ENCODE measurements at regions not wholly inside any gene's neighbourhood (a gene's known extent, or its start where the extent isn't known, plus 50 kb on each side); places are given as distances from the start of the nearest gene placed in this dataset.

DNA sequence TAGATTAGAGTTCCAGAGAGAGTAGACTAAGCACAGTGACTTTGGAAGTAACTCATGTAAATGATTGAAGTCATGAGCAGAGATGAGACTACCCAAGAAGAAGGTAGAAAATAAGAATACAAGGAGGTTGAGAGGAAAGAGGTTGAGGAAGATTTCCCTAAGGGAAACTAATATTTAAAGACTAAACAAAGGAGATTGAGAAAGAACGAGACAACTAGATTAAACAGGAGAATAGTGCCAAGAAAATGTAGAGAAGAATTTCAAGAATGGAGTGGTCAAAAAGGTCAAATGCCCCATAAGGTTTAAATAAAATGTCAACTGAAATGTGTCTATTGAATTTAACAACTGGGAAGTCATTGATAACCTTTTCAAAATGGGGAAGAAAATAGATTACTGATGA is 59.0 kb downstream of the RPS29 start:
- DNase-seq (ENCODE audit: low read depth, low spot score) = no peak

DNA sequence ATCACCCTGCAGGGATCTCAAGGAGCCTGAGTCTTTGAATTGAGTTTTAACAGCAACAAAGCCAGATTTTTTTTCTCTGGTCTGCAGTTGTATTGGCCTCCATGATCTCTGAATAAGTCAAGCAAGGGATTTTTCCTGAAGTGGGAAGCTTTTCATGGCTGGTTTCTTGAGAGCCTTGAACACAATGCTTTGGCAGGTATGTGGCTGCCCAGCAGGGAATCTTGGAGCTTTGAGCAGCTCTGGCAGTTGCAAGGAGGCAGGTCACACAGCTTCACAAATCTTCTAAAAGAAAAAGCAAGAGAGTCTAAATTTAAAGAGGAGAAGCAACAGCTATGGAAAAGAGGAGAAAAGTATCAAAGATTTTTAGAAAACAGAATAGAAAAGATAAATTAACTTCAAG is 60.1 kb downstream of the RPS29 start:
- DNase-seq (ENCODE audit: low read depth, low spot score) = no peak

DNA sequence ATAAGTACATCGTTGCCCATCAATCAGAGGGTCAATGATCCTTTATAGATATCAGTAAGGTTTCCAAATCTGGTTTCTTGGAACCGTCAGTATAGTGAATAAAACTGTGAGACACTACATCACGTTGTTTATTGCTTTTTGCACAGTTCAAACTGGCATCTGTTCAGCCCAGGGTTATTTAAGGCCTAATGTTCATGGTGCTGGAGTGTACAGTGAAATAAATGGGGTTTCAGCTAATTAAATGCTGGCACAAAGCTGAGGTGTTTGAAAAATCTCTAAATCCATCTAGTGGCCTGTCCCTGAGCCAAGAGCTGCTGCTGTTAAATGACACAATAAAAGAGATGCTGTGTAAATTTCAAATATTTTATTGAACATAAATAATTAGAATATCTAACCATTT is 69.9 kb downstream of the RPS29 start:
- no peak for DNase-seq (ENCODE audit: low read depth, low spot score)

DNA sequence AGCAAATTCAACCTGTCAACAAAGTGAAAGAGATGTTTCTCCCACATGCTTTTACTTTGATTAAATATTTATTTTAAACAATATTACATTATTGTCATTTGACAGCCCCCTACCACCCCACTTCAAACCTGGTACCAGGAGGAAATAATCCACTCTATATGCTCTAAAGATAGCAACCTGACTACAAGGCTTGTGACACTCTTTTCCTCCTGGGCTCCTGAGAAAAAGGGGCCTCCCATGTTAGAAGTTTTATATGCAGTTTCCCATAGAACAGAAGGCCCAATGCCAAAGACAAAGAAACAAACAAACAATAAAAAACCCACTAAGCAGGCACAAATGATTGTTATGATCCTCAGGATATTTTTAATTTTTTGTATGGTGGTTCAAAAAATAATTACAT is 73.6 kb downstream of the RPS29 start:
- DNase-seq (ENCODE audit: low read depth, low spot score) = no peak

DNA sequence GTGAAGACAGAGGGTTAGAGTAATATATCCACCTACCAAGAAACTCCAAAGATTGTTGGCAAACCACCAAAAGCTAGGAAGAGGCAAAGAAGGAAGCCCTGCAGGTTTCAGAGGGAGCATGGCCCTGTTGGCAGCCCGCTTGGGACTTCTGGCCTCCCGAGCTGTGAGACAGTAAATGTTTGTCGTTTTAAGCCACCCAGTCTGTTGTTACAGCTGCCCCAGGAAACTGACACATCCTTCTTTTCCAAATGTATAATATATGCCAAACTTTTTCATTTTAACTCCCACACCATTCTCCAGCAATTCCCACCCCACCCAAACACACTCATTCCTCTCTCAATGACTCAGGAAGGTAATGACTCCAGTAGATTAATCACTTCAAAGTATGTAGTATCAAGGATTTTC is 74.0 kb downstream of the RPS29 start:
- DNase-seq (ENCODE audit: low read depth, low spot score) = no peak

DNA sequence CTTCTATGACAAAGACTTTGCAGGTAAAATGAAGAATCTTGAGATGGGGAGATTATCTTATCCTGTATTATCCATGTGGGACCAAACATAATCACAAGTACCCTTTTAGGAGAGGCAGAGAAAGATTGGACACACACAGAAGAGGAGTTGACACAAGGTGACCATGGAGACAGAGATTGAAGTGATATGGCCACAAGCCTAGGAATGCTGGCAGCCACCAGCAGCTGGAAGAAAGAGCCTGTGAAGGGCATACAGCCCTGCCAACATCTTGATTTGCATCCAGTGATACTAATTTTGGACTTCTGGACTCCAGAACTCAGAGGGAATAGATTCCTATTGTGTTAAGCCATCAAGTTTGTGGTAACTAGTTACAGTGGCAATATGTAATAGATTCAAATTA is 78.1 kb downstream of the RPS29 start:
- no peak for DNase-seq (ENCODE audit: low read depth, low spot score)

DNA sequence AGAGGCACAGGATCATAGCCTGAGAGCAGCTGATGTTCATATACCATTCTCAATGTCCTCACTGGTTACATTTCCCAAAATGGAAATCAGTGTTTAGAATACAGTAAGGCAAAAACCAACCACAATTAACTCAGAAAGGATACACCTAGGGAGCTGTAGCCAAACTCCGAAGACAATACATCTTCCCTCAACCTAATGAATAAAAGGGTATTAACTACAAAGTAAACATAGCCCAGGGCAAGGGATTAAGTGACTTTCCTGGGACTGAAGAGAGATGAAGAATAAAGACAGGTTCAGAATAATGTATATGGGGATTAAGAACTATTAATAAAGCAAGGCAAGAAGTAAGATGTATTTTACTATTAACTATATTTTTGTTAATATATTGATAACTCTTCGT is 79.5 kb downstream of the RPS29 start:
- no peak for DNase-seq (ENCODE audit: low read depth, low spot score)

DNA sequence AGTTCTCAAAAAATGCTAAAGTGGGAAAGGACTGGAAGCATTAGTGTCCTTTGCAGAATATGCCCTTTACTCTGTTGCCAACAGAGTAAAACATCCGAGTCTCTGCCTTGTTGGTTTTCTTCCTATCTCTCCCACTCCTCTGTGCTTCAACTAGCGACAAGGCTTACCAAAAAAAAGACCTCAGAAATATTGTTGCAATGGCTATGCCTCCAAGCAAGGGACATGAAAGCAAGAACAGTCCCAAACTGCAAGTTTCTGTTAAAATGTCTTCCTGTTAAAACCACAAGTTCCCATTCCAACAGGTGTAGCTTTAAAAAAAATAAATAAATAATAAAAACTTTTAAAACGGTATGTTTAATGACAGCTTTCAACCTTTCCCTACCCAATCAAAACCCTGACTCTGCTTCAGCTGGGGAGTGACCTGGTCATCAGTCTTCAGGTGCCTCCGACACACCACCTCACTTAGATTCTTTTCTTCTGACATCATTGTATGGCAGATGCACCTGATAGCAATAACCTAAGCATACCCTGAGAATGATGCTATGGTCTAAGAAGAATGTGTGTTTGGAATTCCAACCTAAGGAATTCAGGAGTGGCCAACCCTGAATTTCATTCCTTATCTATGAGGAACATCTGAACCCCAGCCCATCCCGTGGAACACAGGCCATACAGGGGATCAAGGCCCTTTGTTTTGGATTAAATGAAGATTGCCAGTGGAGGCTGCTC is 81.0 kb downstream of the RPS29 start:
- no peak for DNase-seq (ENCODE audit: low read depth, low spot score)

DNA sequence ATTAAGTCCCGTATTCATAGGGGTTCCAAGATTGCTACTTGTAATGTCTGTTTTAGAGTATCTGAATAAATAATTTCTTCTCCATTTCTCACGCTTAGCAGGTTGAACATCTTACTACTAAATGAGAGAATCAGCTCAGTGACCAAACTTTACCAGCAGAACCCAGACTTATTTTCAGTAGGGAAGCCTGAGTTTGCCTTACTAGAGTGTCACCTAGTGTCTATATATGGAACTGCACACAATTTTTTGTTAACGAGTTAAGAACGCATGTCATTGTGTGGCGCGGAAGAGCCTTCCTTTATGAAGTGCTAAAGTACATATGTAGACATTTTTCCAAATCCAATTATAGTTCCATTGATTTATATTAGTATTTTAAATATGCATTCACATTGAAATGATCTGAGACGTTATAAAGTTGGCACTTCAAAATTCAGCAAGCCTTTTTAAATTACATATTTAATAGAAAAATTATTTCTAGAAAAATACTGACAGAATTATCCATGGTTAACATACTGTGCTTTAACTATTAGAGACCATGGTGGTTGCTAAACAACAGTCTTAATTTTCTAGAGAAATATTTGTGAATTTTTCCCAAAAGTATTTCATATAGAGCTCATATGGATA is 88.3 kb downstream of the RPS29 start:
- DNase-seq (ENCODE audit: low read depth, low spot score) = no peak

DNA sequence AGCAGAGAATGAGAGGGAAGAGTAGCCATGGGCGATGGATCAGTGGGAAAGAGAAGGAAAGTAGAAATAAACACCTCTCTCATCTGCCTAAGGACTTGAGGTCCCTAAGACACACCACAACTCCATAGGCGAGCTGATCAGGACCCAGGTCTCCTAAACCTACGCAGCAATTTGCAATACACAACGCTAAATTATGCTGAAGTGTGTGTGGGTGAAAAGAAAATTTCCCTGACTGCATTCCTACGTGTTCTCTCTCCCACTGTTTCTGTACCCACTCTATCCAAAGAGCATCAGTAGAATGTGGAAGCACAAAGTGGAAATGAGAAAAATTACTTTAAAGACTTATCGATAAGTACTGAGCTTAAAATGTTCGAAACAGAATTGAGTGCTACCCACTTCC is 88.9 kb downstream of the RPS29 start:
- DNase-seq (ENCODE audit: low read depth, low spot score) = no peak

DNA sequence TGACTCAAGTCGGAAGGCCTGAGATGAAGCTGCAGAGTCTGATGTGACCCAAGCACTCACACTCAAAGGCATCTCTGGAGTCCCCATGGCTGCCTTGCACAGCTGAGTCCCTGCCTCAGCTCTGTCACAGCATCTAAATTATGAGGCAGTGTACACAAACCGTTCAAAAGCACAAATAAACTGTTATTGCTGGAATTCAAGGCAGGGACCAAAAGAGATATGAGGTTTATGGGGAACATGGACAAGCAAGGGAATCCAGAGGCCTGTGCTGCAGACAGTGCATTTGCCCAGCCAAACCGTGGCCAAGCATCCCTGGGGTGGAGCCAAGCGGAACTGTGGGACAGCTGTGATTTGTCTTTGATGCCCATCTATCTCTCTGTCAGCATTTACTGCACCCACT is 91.3 kb downstream of the RPS29 start:
- no peak for DNase-seq (ENCODE audit: low read depth, low spot score)

DNA sequence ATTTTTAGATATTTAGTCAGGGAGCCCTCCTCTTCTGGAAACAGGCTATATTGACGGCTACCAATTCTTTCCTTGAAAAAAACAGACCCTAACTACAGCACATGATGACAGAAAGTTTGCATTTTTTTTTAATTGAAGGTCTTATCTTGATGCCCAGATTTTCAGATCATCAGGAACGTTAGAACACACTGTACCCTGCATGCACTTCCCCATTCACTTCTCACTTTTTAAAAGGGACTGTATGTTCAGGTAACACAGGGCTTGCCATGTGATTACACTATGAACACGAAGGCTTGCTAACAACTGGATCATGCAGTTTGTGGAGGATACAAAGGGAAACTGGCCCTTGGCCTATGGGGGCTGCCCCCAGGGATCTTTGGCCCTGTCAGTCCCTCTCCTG is 92.6 kb downstream of the RPS29 start:
- DNase-seq (ENCODE audit: low read depth, low spot score) = no peak

DNA sequence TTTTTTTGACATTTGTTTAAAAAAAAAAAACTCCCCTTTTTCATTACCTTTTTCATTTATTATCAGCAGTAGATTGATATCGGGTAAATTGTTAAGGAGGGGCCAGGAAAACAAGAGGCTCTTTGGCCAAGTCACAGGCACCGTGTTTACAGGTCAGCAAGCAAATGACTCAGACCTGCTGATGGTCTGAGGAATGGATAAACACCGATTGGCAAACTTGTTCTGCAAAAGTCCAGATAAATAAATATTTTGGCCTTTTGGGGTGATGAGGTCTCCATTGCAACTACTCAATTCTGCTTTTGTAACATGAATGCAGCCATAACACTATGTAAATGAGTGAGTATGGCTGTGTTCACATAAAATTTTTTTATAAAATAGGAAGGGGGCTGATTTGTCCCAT is 94.0 kb downstream of the RPS29 start:
- DNase-seq (ENCODE audit: low read depth, low spot score) = no peak

DNA sequence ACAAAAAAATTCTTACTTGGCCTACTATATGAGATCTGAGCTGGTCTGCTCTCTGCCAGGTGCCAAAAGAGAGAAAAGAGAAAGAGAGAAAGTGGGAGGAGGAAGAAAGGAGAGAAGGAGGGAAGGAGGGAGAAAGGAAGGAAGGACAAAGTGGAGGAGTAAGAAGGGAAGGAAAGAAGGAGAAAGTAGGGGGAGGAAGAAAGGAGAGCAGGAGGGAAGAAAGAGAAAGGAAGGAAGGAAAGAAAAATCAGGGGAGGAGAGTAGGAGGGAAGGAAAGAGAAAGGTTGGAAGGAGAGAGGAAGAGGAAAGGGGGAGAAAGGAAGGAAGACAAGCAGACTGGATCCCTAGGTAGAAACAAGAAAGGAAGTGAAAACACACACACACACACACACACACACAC is 96.8 kb downstream of the RPS29 start:
- DNase-seq (ENCODE audit: low read depth, low spot score) = no peak

DNA sequence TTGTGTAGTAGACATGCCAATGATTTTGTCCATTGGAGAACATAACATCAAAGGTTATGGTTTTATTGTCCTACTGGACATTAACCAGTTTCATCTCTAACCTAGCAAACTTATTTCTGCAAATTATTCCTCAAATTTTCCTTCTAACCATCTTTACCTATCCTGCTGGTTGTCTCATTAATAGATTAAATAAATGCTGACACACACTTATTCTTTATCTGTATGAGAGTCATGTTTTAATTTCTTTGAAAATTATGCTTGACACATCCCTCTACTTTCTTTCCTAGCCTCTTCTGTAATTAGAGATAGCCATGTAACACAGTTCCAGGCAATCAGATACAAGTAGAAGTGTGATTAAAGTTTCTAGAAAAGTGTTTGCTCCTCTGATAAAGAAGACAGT is 98.9 kb downstream of the RPS29 start:
- DNase-seq (ENCODE audit: low read depth, low spot score) = no peak

DNA sequence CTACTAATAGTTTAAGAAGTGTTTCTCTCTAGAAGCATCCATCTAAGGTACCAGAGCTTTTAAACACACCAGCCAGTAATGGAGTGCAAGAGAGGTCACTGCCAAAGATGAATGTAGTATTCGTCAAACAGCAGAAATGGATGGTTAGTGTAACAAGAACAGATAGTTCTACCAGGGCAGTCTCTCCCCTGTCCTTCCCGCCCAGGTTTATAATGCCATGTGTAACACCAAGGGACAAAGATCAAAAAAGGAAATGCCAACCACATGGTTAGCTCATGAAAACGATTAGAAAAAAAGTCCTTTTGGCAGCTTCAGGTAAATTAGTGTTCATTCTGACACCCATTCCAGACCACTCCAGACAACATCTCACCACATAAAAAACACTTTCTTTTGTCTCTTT is 100.9 kb downstream of the RPS29 start:
- DNase-seq (ENCODE audit: low read depth, low spot score) = no peak

DNA sequence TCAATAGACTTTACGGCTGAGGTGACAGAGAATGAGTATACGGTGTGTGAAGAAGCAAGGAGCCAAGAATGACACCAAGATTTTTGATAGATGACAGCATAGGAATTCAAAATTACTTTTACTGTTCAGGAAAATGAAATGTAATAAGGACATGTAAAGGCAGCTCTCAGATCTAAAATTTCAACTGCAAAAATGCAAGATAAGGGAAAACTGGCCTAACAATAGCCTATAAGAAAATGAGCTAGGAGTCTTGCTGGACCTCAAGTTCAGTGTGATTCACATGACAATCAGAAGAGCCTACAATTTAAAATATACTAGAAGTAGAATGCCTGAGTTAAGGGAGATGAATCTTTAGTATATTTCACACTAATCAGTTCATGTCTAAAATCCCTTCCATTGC is 102.0 kb downstream of the RPS29 start:
- DNase-seq (ENCODE audit: low read depth, low spot score) = no peak

DNA sequence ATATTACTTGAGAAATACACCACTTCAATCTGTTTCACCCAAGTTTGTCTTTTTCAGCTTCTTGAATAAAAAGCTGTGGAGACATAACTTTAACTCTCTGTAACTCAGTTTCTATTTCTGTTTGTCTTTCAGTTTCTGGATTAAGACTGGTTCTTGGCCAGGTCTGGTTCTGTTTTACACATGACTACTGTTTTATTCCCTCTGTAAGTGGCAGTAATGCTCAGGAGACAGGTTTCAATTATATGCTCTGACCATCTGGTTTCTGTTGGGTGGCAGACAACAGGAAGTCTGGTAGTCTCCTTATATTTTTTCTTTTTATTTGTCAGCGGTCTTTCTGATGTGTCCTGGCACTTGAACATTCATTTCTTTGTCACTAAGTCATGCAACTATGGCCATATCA is 102.9 kb downstream of the RPS29 start:
- no peak for DNase-seq (ENCODE audit: low read depth, low spot score)

DNA sequence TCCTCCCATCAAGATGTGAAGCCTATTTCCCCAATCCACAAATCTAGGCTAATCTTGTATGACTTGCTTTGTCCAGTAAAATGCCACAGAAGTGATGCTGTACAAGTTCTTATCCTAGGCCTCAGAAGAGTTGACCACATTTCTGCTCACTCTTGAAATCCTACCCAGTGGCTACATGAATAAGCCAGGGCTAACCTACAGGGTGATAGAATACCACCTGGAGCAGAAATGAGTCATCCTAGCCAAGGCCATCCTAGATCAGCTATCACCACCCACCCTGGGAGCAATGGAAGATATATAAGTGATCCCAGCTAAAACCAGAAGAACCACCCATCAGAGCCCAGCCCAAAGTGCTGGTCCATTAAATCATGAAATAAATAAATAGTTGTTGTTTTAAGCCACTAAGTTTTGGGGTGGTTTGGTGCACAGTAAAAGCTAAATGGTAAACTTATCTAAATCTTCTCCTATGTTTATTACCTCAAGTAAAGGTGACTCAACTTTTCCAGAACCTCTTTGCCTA is 105.1 kb downstream of the RPS29 start:
- DNase-seq (ENCODE audit: low read depth, low spot score) = no peak

DNA sequence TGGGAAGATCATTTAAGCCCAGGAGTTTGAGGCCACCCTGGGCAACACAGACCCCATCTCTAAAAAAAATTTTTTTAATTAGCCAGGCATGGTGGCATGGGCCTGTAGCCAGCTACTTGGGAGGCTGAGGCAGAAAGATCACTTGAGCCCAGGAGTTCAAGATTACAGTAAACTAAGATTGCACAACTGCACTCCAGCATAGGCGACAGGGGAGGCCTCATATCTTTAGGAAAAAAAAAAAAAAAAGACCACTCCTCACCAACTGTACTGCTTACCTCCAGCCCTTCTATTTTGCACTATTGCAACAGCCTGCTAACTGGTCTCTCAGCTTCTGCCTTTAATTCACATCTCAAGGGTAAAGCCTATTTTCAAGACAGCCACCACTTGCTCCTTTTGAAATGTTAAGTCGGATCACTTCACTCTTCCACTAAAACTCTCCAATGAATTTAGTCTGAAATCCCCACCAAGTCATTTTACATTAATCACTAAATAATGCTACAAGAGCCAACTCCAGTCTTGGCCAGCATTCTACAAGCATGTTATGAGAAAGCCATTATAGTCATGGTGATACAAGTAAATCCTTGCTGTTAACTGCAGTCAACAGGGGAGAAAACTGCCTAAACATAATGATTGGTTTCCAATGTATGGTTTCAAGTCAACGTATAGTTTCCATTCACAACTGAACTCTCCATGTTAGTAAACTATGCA is 106.0 kb downstream of the RPS29 start:
- no peak for DNase-seq (ENCODE audit: low read depth, low spot score)

DNA sequence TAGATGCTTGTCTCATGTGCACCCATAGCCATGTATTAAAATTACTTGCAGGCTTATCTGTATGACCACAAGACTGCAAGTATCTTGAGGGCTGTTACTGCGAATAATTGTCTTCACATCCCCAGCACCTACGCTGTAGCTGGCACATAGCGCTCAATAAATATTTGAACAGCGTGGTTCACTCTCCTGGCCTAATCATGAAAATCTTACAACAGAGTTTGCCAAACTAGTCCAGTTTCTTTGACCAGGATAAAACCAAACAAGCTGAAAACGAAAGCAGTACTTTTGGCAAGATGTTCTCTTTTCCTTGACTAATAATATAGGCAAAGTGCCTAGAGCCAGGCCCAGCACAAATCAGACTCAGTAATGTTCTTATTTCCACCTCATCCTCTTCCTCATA is 106.7 kb downstream of the RPS29 start:
- DNase-seq (ENCODE audit: low read depth, low spot score) = no peak

DNA sequence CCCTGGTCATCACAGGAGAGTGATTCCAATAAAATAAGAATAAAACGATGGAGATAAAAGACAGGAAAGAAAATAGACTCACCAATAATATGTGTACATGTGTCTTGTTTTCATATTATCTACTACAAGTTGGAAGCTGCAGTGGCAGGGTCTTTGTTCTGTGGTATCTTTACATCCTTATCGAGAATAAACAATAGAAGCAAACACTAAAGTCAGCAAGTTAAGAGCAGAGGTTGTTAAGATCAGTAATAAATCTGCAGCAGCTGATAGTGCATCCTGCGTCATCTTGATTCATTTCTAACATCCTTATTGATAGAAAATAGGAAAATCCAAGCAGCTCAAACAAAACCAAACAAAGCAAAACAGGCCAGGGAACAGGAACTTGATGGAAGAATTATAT is 107.4 kb downstream of the RPS29 start:
- no peak for DNase-seq (ENCODE audit: low read depth, low spot score)

DNA sequence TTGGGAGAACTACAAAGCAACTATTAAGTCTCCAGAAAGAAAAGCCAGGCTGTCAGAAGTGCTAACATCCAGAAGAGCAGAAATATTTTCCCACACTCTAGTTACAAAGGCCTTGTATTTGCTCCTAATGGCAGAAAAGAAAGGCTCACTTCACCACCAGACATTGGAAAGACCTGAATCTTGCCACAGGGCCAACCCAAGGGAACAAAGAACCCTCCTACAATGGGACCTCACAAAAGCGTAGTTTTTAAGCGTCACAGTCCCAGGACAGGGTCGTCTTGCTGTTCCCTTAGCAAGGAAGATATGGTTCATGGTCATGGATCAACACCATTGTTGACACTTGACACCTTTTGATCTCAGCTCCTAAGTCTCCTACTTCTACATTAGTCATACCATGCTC is 119.1 kb downstream of the RPS29 start:
- no peak for DNase-seq (ENCODE audit: low read depth, low spot score)

Measured in activated CD4-positive, CD25-positive, alpha-beta regulatory T cell treated with anti-CD3 and anti-CD28 coated beads, Interleukin-2, amount 50 U/mL, for 16 hours (primary cell).